KBM-7 (cell line): ENCODE measurements at regions not wholly inside any gene's neighbourhood (a gene's known extent, or its start where the extent isn't known, plus 50 kb on each side); places are given as distances from the start of the nearest gene placed in this dataset.
"Not testable (repeated sequence)": the region's sequence is repeated elsewhere in the genome, so short reads cannot be mapped to it uniquely, and the experiment has no call there.

Source experiments
- DNase-seq: peaks from one replicate; pipeline ENCODE4 v3.0.0-alpha.2; 2015
- in situ Hi-C: fragments of 300-500 bp; cut with MboI; formaldehyde crosslinking; loops from 2 replicates; pipeline ENCODE4 v1.14.3; 2020; ENCODE audit warnings: low sequenced_read_pairs, low pct_unique_long_range_greater_than_20kb, mixed read lengths

DNA sequence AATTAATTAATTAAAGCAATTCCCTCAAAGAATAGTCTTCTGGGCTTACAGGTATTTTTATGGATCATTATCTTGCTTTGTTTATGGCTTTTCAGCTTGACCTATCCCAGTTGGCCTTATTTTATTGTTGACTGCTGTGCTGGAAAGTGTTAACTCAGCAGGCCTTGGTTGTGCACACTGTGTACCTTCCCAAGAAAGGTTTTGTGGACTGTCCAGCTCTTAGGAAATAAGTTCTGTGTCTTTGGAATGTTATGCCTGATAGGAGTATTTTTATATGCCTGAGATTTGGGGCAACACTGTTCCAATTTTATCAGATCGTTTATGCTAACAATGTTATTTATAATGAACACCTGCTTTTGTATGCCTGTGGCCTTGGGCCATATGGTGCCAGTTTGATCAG lies 671.9 kb upstream of the ZNF804A start:
- no peak for DNase-seq
- in situ Hi-C loops: no loop called here

DNA sequence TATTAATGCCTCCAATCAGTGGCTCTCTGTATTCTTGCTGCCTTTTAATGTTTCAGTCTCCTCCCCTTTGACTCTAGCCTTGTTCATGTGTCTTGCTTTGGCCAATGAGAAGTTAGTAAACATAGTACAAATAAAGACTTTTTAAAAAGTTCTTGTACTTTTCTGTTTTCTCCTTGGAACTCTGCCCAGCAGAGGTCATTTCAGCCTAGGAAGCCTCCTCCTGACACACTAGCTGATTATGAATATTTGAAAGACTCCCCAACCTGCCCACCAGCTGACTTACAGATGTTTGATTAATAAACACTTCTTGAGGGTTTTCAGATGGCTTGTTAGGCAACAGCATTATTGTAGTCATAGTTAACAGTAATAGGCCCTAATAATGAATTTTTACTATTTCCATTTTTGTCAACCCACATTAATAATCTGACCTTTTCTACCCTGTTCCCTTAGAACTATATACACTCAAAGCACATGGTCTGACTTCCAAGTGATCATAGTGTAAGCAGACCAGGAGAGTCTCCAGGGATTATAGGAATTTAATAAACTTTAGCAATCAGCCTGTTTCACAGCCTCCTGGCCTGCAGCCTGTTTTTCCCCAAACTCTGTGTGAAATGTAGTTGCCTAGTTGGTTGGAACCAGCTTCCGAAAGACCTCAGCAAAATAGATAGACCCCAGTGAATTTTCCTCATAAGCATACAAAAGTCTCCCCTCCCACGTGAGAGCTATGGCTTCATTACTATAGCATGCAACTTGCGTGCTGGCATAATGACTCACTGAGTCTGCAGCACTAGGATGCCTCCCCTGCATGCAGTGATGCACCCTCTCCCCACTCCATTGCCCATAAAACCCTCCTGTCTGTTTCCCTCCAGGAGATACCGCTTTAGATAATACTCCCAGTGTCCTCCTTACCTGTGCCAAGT lies 670.7 kb upstream of the ZNF804A start:
- DNase-seq: no peak
- in situ Hi-C loops: no loop called here

- no peak for DNase-seq
- in situ Hi-C loops: no loop called here
Measured at GRCh38 chr2:183935005-183935404, 663.3 kb upstream of the ZNF804A start.

DNA sequence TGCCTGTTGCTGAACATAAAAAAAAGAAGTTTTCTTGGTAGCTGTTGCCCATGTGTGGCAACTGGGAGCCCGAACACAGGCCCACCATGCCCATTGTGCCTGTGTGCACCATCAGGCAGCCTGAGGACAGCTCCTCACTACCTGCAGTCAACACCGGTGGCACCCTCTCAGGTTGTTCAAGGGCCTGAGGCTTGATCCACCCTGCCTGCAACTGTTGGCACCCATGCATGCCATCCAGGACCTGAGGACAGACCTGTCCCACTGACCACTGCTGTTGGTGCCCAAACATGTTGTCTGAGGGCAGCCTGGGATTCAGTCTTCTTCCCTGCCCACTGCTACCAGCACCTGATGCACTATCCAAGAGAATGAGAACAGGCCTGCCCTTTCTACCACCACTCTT lies 661.1 kb upstream of the ZNF804A start:
- DNase-seq: no peak
- in situ Hi-C loops: no loop called here

- DNase-seq: no peak
- in situ Hi-C loops: no loop called here
Measured at GRCh38 chr2:183946193-183946592, 652.1 kb upstream of the ZNF804A start.

DNA sequence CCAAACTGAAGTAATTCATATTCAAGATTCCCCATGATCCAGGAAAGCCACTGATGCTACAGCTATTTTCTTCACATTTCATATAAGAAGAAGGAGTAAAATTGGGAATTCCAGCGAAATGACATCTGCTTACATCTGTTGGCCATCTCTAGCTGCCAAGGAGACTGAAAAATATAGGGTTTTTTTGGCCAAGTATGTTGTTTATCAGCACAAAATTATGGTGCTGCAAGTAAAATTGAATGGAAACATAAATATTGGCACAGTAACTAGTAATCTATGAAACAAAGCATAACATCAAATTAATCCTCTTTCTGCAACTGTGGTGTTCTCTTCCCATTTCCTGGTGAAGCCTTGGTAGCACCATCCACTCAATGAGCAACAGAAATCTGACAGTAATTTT lies 649.5 kb upstream of the ZNF804A start:
- no peak for DNase-seq
- in situ Hi-C loops: no loop called here

GRCh38 chr2:183950673-183951072 lies 647.7 kb upstream of the ZNF804A start:
- in situ Hi-C loops: no loop called here
- no peak for DNase-seq

DNA sequence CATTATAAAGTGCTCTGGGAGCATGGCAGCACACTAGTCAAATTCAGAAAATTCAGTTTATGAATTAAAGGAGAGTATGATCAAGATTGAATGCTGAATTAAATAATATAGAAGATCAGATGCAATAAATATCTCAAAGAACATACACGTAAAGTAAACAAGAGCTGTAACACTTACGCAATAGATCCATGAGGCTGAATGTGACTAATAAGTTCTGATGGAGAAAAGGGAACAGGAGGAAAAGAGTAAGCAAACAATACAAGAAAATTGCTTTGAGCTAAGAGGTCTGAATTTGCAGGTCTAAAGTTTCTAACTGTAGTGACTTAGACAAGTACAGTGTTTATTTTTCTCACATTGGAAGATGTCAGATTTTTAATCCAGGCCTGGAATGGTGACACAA lies 646.7 kb upstream of the ZNF804A start:
- no peak for DNase-seq
- in situ Hi-C loops: no loop called here

- in situ Hi-C loops: no loop called here
- DNase-seq: no peak
Measured at GRCh38 chr2:183952741-183953140, 645.6 kb upstream of the ZNF804A start.

- in situ Hi-C loops: no loop called here
- no peak for DNase-seq
Measured at GRCh38 chr2:183963609-183964008, 634.7 kb upstream of the ZNF804A start.

- in situ Hi-C loops: no loop called here
- no peak for DNase-seq
Measured at GRCh38 chr2:183964565-183964964, 633.8 kb upstream of the ZNF804A start.

- DNase-seq: no peak
- in situ Hi-C loops: no loop called here
Measured at GRCh38 chr2:183967756-183968155, 630.6 kb upstream of the ZNF804A start.

GRCh38 chr2:183975676-183976075 lies 622.7 kb upstream of the ZNF804A start:
- in situ Hi-C loops, DNase-seq: not testable (repeated sequence)

DNA sequence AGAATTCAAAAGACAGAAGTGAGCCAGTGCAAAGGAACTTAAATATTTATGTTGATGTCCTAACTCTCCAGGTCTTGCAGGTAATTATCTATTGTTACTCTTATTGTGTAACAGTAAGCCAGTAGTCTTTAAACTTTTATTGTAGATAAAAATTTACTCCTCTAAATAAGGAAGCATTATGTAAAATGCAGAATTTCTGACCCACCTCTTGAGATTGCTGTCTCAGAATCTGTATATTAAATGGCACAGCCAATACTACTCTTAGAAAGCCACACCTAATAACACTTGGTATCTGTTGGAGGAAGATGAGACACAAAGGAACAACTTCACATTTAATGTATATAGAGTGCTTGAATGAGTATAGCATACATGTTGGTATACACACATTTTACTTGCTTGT lies 613.5 kb upstream of the ZNF804A start:
- in situ Hi-C loops: no loop called here
- no peak for DNase-seq

DNA sequence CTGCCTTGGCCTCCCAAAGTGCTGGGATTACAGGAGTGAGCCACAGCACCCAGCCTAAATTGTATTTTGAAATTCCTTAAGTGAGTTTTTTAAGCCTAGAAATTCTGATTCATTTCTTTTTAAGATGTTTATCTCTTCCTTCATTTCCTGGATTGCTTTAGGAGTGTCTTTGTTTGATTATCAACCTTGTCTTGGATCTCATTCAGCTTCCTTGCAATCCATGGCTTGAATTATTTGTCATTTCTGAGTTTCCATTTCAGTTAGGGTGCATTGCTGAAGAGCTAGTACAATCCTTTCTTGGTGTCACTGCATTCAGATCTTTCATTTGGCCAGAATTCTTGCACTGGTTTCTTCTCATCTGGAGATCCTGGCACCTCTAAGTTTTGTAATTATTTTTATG lies 606.4 kb upstream of the ZNF804A start:
- no peak for DNase-seq
- in situ Hi-C loops: no loop called here

GRCh38 chr2:183993052-183993451 lies 605.3 kb upstream of the ZNF804A start:
- DNase-seq: no peak
- in situ Hi-C loops: no loop called here

DNA sequence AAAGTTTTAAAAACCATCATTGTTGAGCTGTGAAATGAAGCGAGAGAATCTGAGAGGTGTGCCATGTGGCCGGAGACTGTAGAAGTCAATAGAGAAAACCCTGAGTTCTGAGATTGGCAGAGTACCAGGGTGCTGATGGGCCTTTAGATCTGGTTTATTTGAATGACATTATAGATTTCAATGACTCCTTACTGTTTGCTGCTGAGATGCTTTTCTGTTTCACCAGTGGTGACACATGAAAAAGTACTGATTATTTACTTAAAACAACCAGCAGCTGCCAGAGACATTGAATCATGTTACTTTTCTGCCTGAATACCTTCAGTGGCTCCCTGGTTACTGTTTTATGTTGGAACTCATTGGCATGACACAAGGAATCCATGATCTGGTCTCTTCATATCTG lies 602.7 kb upstream of the ZNF804A start:
- in situ Hi-C loops: no loop called here
- DNase-seq: no peak

GRCh38 chr2:183996825-183997793 lies 601.2 kb upstream of the ZNF804A start:
- in situ Hi-C loops: no loop called here
- DNase-seq: no peak

DNA sequence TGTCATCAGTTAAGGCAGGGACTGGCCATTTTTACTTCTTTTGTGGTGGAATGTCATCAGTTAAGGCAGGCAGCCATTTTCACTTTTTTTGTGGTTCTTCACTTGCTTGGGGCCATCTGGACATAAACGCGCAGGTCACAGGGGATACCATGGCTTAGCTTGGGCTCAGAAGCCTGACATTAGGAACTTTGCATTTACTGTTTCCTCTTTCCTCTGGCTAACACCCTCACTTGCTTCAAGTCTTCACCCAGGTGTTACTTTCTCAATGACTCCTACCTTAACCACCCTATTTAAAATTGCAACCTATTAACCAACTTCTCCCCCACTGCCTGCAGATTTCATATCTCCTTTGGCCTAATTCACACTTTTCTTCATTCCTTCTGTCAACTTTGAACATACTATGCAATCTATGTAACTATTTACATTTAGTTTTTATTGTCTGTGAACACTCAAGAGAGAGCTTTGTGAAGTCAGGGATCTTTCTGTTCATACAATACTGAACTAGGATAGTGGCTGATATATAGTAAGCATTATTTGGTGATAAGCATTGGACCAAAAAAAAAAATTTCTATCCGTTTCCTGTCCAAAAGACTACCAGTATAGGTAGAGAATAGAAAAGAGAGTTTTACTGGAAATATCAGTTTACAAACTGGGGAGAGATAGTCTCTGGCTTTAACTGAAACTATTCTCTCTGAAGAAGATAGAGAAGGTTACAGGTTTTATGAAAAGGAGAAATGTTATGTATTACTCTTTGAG lies 600.1 kb upstream of the ZNF804A start:
- no peak for DNase-seq

More for the DNA sequence above, 600.1 kb upstream of the ZNF804A start:
- in situ Hi-C loops: no loop called here
